ENCODE measurements at regions not wholly inside any gene's neighbourhood (a gene's known extent, or its start where the extent isn't known, plus 50 kb on each side); places are given as distances from the start of the nearest gene placed in this dataset.

- no peaks in the 10 kb centered on the region for H3K4me1 ChIP-seq
- H3K4me3 ChIP-seq: no peak overlapping the region
- 89 to 97% methylated on average over 6 to 10 of the region's 10 CpGs for WGBS, 2 donors (ENCODE audit: low coverage in 1 of 2)
- no peaks in the 10 kb centered on the region for H3K9me3 ChIP-seq
- no peak for ATAC-seq
- H3K36me3 ChIP-seq: no peaks in the 10 kb centered on the region
- TF ChIP-seq POLR2AphosphoS5 (IDR thresholded peaks at IDR 0.05) (no peak), POLR2A (IDR thresholded peaks at IDR 0.05) (no peak), CTCF (IDR thresholded peaks at IDR 0.05) (no peak), EP300 (IDR thresholded peaks at IDR 0.05) (no peak)
- peaks cover 11% of the 10 kb centered on the region for H3K27me3 ChIP-seq
- H3K27ac ChIP-seq: no peak overlapping the region
Measured at GRCh38 chr21:32065654-32066053, 192.8 kb downstream of the HUNK start.

GRCh38 chr21:32064281-32064910 is 191.6 kb downstream of the HUNK start:
- H3K4me1 ChIP-seq: no peaks in the 10 kb centered on the region
- TF ChIP-seq EP300 (IDR thresholded peaks at IDR 0.05) (no peak), CTCF (IDR thresholded peaks at IDR 0.05) (no peak), POLR2A (IDR thresholded peaks at IDR 0.05) (no peak), POLR2AphosphoS5 (IDR thresholded peaks at IDR 0.05) (no peak)
- 40 to 71% methylated on average over 1 to 5 of the region's 6 CpGs for WGBS, 2 donors (ENCODE audit: low coverage in 1 of 2)
- H3K27ac ChIP-seq: no peak overlapping the region
- H3K27me3 ChIP-seq: peaks cover 11% of the 10 kb centered on the region
- ATAC-seq: no peak
- no peak overlapping the region for H3K4me3 ChIP-seq
- H3K9me3 ChIP-seq: no peaks in the 10 kb centered on the region
- H3K36me3 ChIP-seq: no peaks in the 10 kb centered on the region

GRCh38 chr21:32062591-32063227 is 189.9 kb downstream of the HUNK start:
- ATAC-seq: no peak
- TF ChIP-seq EP300 (IDR thresholded peaks at IDR 0.05): no peak
- TF ChIP-seq POLR2A (IDR thresholded peaks at IDR 0.05): no peak
- TF ChIP-seq POLR2AphosphoS5 (IDR thresholded peaks at IDR 0.05): no peak
- no peak for TF ChIP-seq CTCF (IDR thresholded peaks at IDR 0.05)
- Histone ChIP-seq H3K27me3 (peaks cover 11% of the 10 kb centered on the region), H3K9me3 (no peaks in the 10 kb centered on the region), H3K27ac (no peak overlapping the region), H3K4me1 (no peaks in the 10 kb centered on the region), H3K4me3 (no peak overlapping the region), H3K36me3 (no peaks in the 10 kb centered on the region)
- WGBS, 2 donors (ENCODE audit: low coverage in 1 of 2): 61 to 67% methylated on average over 3 to 6 of the region's 6 CpGs

- Histone ChIP-seq H3K27me3 (peaks cover 7% of the 10 kb centered on the region), H3K9me3 (no peaks in the 10 kb centered on the region), H3K4me3 (no peak overlapping the region), H3K4me1 (no peaks in the 10 kb centered on the region), H3K36me3 (no peaks in the 10 kb centered on the region), H3K27ac (no peak overlapping the region)
- TF ChIP-seq EP300 (IDR thresholded peaks at IDR 0.05): no peak
- no peak for TF ChIP-seq POLR2AphosphoS5 (IDR thresholded peaks at IDR 0.05)
- TF ChIP-seq POLR2A (IDR thresholded peaks at IDR 0.05): no peak
- TF ChIP-seq CTCF (IDR thresholded peaks at IDR 0.05): no peak
- ATAC-seq: no peak
- WGBS, 2 donors (ENCODE audit: low coverage in 1 of 2): 76 to 80% methylated on average over 1 of the region's 1 CpG
Measured at GRCh38 chr21:32061729-32062128, 188.9 kb downstream of the HUNK start.

- no peak overlapping the region for H3K4me3 ChIP-seq
- ATAC-seq: no peak
- H3K36me3 ChIP-seq: no peaks in the 10 kb centered on the region
- 70 to 88% methylated on average over 6 of the region's 8 CpGs for WGBS, 2 donors (ENCODE audit: low coverage in 1 of 2)
- peaks cover 0 to 18% (median 0%) of the 10 kb centered on the region in 3 donors for H3K9me3 ChIP-seq
- no peak overlapping the region for H3K27ac ChIP-seq
- no peak for TF ChIP-seq CTCF (IDR thresholded peaks at IDR 0.05)
- no peaks in the 10 kb centered on the region for H3K27me3 ChIP-seq
- H3K4me1 ChIP-seq: no peaks in the 10 kb centered on the region
Measured at GRCh38 chr21:32056791-32057190, 184.0 kb downstream of the HUNK start.
